Keratinocyte (primary cell): ENCODE measurements at regions not wholly inside any gene's neighbourhood (a gene's known extent, or its start where the extent isn't known, plus 50 kb on each side); places are given as distances from the start of the nearest gene placed in this dataset.

Source experiments
- DNase-seq: peaks from one replicate; pipeline ENCODE4 v3.0.0-alpha.2; 2011; ENCODE audit warnings: low read depth, missing footprints, low spot score
- FAIRE-seq: peaks from 2 replicates; lab custom pipeline; 2011; peaks lifted over from hg19 to GRCh38; lab: Jason Lieb, UNC
- H2AFZ ChIP-seq: 2 replicates; pipeline ENCODE4 v1.6.0; 2012; ENCODE audit warnings: low read length, control low read depth, inconsistent platforms; ENCODE audit not compliant: control insufficient read depth
- H3K27ac ChIP-seq: 2 replicates; pipeline ENCODE4 v1.5.1; 2011; ENCODE audit warnings: low read length; ENCODE audit not compliant: control insufficient read depth, insufficient read depth
- H3K27me3 ChIP-seq: 3 replicates; pipeline ENCODE4 v1.6.0; 2011; ENCODE audit warnings: low read length; ENCODE audit not compliant: control insufficient read depth, insufficient read depth; ENCODE audit errors: extremely low read depth
- H3K36me3 ChIP-seq, 2 experiments: 2 replicates in 1 of 2; 3 replicates in 1 of 2; pipeline ENCODE4 v1.5.1; 2011; ENCODE audit warnings: low read length in 2 of 2, mild to moderate bottlenecking in 1 of 2; ENCODE audit not compliant: control insufficient read depth in 2 of 2, insufficient read depth in 2 of 2; ENCODE audit errors: extremely low read depth in 1 of 2
- H3K4me1 ChIP-seq: 3 replicates; pipeline ENCODE4 v1.5.1; 2011; ENCODE audit warnings: low read length; ENCODE audit not compliant: control insufficient read depth, insufficient read depth; ENCODE audit errors: extremely low read depth
- H3K4me2 ChIP-seq: 3 replicates; pipeline ENCODE4 v1.6.0; 2011; ENCODE audit warnings: low read depth, low read length; ENCODE audit not compliant: control insufficient read depth, insufficient read depth; ENCODE audit errors: extremely low read depth
- H3K4me3 ChIP-seq, 3 experiments: fragments of 200-600 bp in 1 of 3; sonication (generic) in 1 of 3; 2 replicates in 2 of 3; 3 replicates in 1 of 3; pipeline ENCODE4 v1.5.1; 2011 to 2016; ENCODE audit warnings: low read length in 3 of 3, mild to moderate bottlenecking in 3 of 3, control low read depth in 2 of 3, inconsistent platforms in 1 of 3, low read depth in 1 of 3, mixed read lengths in 1 of 3, mixed run types in 1 of 3, moderate library complexity in 1 of 3; ENCODE audit not compliant: control insufficient read depth in 2 of 3, insufficient read depth in 2 of 3; ENCODE audit errors: extremely low read depth in 1 of 3
- H3K79me2 ChIP-seq: 2 replicates; pipeline ENCODE4 v1.6.0; 2012; ENCODE audit warnings: low read length; ENCODE audit not compliant: control insufficient read depth, insufficient read depth
- H3K9ac ChIP-seq: 3 replicates; pipeline ENCODE4 v1.6.0; 2011; ENCODE audit warnings: low read length; ENCODE audit not compliant: control insufficient read depth, insufficient read depth; ENCODE audit errors: extremely low read depth
- H3K9me1 ChIP-seq: 3 replicates; pipeline ENCODE4 v1.6.0; 2011; ENCODE audit warnings: low read length; ENCODE audit not compliant: control insufficient read depth, insufficient read depth; ENCODE audit errors: extremely low read depth
- H3K9me3 ChIP-seq: 2 replicates; pipeline ENCODE4 v1.5.1; 2012; ENCODE audit warnings: low read depth, low read length; ENCODE audit not compliant: control insufficient read depth
- H4K20me1 ChIP-seq: 3 replicates; pipeline ENCODE4 v1.6.0; 2011; ENCODE audit warnings: low read length; ENCODE audit not compliant: control insufficient read depth, insufficient read depth; ENCODE audit errors: extremely low read depth
- EZH2 ChIP-seq: IDR thresholded peaks from one replicate; pipeline ENCODE4 v1.6.1; 2012; ENCODE audit warnings: inconsistent platforms, mild to moderate bottlenecking, low read length, moderate library complexity
- dilution Hi-C: fragments of 300-500 bp; cut with MboI; formaldehyde crosslinking; loops from one replicate; pipeline ENCODE4 v1.7.0; 2020; ENCODE audit warnings: low sequenced_read_pairs; ENCODE audit not compliant: extremely low pct_ligation_motif_present
- TF ChIP-seq, protein P1 (sequence below), 3 experiments: IDR thresholded peaks in 1 of 3; conservative IDR thresholded peaks in 1 of 3; optimal IDR thresholded peaks in 1 of 3; 2 replicates in 2 of 3; 3 replicates in 1 of 3; pipeline versions ENCODE3 to v1.5.1; 2011; ENCODE audit warnings: low read length in 3 of 3, mild to moderate bottlenecking in 3 of 3, moderate library complexity in 2 of 3, control low read depth in 1 of 3, inconsistent platforms in 1 of 3; ENCODE audit not compliant: insufficient read depth in 2 of 3; ENCODE audit errors: extremely low read depth in 1 of 3

GRCh38 chr9:26301659-26302058 is 590.9 kb downstream of the CAAP1 start:
- TF ChIP-seq, protein P1, sequence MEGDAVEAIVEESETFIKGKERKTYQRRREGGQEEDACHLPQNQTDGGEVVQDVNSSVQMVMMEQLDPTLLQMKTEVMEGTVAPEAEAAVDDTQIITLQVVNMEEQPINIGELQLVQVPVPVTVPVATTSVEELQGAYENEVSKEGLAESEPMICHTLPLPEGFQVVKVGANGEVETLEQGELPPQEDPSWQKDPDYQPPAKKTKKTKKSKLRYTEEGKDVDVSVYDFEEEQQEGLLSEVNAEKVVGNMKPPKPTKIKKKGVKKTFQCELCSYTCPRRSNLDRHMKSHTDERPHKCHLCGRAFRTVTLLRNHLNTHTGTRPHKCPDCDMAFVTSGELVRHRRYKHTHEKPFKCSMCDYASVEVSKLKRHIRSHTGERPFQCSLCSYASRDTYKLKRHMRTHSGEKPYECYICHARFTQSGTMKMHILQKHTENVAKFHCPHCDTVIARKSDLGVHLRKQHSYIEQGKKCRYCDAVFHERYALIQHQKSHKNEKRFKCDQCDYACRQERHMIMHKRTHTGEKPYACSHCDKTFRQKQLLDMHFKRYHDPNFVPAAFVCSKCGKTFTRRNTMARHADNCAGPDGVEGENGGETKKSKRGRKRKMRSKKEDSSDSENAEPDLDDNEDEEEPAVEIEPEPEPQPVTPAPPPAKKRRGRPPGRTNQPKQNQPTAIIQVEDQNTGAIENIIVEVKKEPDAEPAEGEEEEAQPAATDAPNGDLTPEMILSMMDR (optimal IDR thresholded peaks at IDR 0.05 in 1 of 3, IDR thresholded peaks at IDR 0.05 in 1 of 3, conservative IDR thresholded peaks at IDR 0.05 in 1 of 3; ENCODE audit: extremely low read depth in 1 of 3, insufficient read depth in 2 of 3, low read length in 3 of 3), result no peak
- no peak for FAIRE-seq
- no peaks in the 10 kb centered on the region for H3K9me1 ChIP-seq

DNA sequence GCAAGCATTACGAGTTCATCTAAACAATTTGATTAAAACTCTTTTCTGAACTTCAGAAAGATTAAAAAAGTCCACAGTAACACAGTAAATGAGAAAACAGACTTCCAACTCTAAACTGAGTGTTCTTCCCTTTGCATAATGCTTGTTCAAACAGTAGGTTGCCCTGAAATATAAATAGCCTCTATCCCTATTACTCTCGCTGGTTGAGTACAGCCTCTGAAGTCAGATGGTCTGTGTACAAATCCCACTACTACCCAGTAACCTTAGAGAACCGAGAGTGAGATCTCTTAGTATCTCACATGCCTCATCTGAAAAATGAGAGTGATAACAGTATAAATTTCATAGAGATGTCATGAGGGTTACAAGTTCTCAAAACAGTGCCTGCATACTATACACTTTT is 591.6 kb downstream of the CAAP1 start:
- Histone ChIP-seq H3K4me2 (no peak overlapping the region), H3K4me3 (no peak overlapping the region), H4K20me1 (no peaks in the 10 kb centered on the region), H3K9me1 (no peaks in the 10 kb centered on the region), H3K9ac (no peak overlapping the region), H3K27me3 (no peaks in the 10 kb centered on the region), H3K36me3 (no peaks in the 10 kb centered on the region), H3K27ac (no peak overlapping the region), H3K9me3 (no peaks in the 10 kb centered on the region), H3K4me1 (no peaks in the 10 kb centered on the region), H2AFZ (no peak overlapping the region), H3K79me2 (no peaks in the 10 kb centered on the region)
- dilution Hi-C loops, result no loop called here
- TF ChIP-seq, protein P1 (optimal IDR thresholded peaks at IDR 0.05 in 1 of 3, IDR thresholded peaks at IDR 0.05 in 1 of 3, conservative IDR thresholded peaks at IDR 0.05 in 1 of 3; ENCODE audit: extremely low read depth in 1 of 3, insufficient read depth in 2 of 3, low read length in 3 of 3), result no peak
- TF ChIP-seq EZH2, result no peak
- no peak for DNase-seq
- FAIRE-seq, result no peak

More at GRCh38 chr9:26301659-26302058, 590.9 kb downstream of the CAAP1 start:
- no peaks in the 10 kb centered on the region for H3K27me3 ChIP-seq
- H3K4me2 ChIP-seq, result no peak overlapping the region
- no peak overlapping the region for H3K9ac ChIP-seq
- H3K36me3 ChIP-seq, result no peaks in the 10 kb centered on the region
- dilution Hi-C loops, result no loop called here
- no peak overlapping the region for H3K4me3 ChIP-seq
- no peak overlapping the region for H3K27ac ChIP-seq
- H4K20me1 ChIP-seq, result no peaks in the 10 kb centered on the region
- no peak for DNase-seq
- H2AFZ ChIP-seq, result no peak overlapping the region
- H3K4me1 ChIP-seq, result no peaks in the 10 kb centered on the region
- no peaks in the 10 kb centered on the region for H3K9me3 ChIP-seq
- H3K79me2 ChIP-seq, result no peaks in the 10 kb centered on the region
